ENCODE measurements at regions not wholly inside any gene's neighbourhood (a gene's known extent, or its start where the extent isn't known, plus 50 kb on each side); places are given as distances from the start of the nearest gene placed in this dataset.

- TF ChIP-seq CTCF (conservative IDR thresholded peaks at IDR 0.05 in 1 of 2, IDR thresholded peaks at IDR 0.05 in 1 of 2; ENCODE audit: extremely low read depth in 1 of 2, insufficient read depth in 1 of 2, low read depth in 1 of 2, low read length in 2 of 2), result no peak
- no peak for TF ChIP-seq EZH2 (IDR thresholded peaks at IDR 0.05; ENCODE audit: borderline replicate concordance, low read length)
Measured at GRCh38 chr22:33124471-33124870, 66.3 kb upstream of the SYN3 start.

All from mammary epithelial cell (primary cell).